NCI-H146 (cell line): ENCODE measurements at regions not wholly inside any gene's neighbourhood (a gene's known extent, or its start where the extent isn't known, plus 50 kb on each side); places are given as distances from the start of the nearest gene placed in this dataset.

ENCODE experiments used
- DNase-seq: peaks from one replicate; lab custom pipeline; 2025; lab: John Stamatoyannopoulos, UW

GRCh38 chr17:36867716-36868341 lies 69.4 kb upstream of the LHX1 start:
- no peak for DNase-seq

GRCh38 chr17:36868777-36869176 lies 68.5 kb upstream of the LHX1 start:
- no peak for DNase-seq

DNA sequence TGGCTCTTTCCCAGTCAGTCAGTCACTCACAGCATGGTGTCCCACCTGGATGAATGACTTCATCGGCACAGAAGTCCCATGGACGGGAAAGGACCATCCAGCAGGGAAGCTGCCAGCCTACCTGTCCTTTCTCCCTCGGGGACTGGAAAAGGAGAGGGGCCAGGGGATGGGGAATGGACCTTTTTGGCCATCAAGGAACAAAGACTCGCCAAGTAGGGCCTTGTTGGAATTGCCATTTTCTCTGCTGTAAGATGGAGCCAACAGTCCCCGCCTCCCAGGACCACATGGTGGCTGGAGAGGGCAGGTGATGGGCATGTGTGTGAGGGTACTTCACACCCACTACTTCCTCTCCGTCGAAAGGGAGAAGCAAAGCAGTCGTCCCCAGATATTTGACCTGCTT lies 67.8 kb upstream of the LHX1 start:
- DNase-seq, result no peak

DNA sequence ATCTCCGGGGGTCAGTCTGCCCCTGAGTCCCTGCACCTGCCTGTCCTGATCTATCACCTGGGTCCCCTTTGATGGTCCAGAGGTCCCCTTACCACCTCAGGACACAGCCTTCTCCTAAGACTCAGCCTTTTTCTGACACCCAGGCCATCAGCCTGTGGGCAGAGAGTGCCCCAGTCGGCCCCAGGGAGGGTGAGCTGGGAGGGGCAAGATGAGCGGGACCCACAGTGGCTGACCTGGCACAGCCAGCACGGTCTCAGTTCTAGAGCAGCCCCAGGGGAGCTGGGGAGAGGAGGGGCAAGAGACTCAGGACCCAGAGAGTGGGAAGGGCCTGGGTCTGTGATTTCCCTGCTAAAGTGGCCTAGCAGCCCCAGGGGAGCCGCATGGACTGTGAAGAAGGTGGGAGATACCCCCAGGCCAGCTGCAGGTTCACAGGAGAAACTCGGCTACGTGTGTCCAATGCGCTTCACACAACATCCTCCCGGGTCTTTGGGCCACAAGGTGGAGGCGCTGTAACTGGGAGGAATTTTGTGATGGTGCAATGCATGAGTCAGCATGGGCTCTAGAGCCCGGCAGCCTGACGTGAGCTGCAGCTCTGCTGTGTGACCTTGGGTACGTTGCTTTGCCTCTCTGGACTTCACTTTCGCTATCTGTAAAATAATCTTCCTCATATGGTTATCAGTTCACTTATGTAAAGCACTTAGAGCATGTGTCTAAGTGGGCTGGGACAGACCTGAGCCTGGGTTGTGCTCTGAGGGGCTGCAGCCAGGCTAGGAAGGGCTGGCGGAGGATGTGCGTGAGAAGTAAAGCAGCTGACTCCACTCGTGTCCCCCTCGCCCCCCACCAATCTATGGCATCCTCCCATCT lies 67.2 kb upstream of the LHX1 start:
- no peak for DNase-seq

DNA sequence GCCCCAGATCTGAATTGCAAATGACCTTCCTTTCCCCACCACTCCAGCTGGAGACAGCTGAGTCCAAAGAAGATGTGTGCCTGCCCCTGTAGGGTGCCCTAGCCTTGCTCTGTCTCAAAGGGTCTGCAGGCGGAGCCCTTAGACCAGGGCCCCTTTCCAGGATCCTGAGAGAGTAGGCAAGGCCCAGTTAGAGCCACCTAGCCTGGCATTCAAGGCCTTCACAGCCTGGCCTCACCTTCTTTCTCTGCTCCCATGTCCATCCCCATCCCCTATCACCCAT lies 66.6 kb upstream of the LHX1 start:
- no peak for DNase-seq

GRCh38 chr17:36875698-36876293 lies 61.5 kb upstream of the LHX1 start:
- DNase-seq, result no peak

GRCh38 chr17:36876966-36877365 lies 60.3 kb upstream of the LHX1 start:
- DNase-seq, result no peak

DNA sequence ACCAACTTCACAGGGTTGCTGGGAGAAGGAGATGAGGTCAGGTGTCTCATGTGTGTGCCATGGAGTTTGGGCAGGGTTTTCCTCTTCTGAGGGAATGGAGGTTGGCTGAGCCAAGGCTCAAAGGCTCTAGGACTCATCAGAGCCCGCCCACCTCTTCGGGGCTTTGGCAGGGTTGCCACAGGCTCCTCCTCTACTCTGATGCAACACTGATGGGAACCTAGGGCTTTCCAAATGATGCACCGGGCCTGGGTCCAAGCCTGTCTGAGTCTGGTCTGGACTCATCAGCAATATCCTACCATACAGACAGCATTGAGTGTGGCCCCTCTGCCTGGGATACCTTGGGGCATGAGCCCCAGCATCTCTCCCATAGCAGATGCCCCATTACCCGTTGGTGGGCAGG lies 59.5 kb upstream of the LHX1 start:
- no peak for DNase-seq

DNA sequence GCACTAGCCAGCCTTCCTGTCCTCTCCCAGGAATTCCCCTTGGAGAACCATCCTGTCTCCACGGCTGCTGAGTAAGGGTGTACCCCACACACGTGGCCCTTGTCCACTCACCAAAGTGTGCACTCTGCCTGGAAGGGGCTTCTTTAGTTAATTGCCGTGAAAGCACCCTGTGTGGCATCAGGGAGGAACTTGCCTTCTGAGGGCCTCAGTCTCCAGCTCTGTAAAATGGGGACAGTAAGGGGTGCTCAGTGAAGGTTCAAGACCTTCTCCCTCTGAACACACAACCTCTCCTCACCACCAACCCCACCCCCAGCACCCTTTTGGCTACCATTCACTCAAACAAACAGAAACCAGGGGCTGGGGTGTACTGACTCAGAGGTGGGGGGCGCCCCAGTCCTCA lies 59.1 kb upstream of the LHX1 start:
- DNase-seq, result no peak

- no peak for DNase-seq
Observed at GRCh38 chr17:36879027-36879426, 58.2 kb upstream of the LHX1 start.

- DNase-seq, result no peak
Observed at GRCh38 chr17:36879624-36880131, 57.6 kb upstream of the LHX1 start.

- no peak for DNase-seq
Observed at GRCh38 chr17:36880268-36880905, 56.9 kb upstream of the LHX1 start.

- DNase-seq, result no peak
Observed at GRCh38 chr17:36881323-36881722, 56.0 kb upstream of the LHX1 start.

- no peak for DNase-seq
Observed at GRCh38 chr17:36884495-36885152, 52.7 kb upstream of the LHX1 start.

DNA sequence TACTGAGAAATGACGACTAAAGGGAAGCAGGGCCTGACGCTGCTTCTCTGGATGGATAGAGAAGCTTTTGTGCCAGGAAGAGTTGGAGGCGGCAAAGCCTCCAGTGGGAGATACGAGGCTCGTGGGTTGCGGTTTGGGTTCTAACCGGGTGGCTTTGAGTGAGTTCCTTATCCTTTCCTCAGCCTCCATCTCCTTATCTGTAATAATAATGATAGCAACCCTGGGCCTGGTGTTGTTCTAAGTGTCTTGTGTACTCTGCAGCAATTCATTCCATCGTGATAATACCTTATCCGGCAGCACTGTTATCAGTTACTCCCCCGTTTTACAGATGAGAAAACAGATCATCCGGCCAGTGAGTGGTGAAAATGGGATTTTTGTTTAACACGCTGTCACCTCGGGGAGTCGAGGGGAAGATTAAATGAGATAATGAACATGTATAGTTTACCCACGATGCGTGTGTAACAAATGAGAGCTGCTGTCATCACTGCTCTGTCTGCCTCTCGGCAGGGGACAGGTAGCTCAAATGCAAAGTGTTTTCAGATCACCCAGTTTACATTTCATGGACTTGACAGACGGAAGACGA lies 52.0 kb upstream of the LHX1 start:
- DNase-seq, result peak; percentile 27

DNA sequence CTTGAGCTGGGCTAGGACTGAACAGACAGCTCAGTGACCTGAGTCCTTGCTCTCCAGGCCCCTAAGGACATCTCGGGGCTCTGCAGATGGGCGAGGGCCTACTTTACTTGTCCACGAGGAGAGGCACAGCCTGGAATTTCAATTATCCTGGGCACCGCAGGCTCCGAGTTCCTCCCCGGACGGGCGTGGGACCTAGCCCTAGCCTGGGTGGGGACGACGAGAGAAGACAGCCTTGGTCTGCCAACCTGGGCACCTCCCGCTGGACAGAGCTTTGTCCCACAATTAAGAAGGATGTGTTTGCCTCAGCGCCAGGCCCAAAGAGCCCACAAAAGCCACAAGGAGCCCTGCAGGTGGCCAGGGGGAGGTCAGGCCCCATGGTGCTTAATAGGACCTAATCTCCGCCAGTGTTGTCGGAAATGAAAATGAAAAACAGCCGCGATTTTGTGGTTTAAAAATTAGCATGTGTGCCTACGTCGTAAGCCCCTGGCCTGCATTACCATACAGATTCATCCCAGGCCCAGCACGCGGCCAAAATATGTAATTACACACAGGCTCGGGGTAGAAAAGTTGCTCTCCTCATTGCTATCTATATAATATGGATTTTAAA lies 51.4 kb upstream of the LHX1 start:
- peak; percentile 61 for DNase-seq
